ENCODE measurements at regions not wholly inside any gene's neighbourhood (a gene's known extent, or its start where the extent isn't known, plus 50 kb on each side); places are given as distances from the start of the nearest gene placed in this dataset.

GRCh38 chr7:109986701-109987100 is 1104.2 kb upstream of the LRRN3 start:
- TF ChIP-seq CTCF (IDR thresholded peaks at IDR 0.05; ENCODE audit: low read length) = no peak
- no peak for TF ChIP-seq EZH2 (IDR thresholded peaks at IDR 0.05; ENCODE audit: borderline replicate concordance, low read length)
